ENCODE measurements at regions not wholly inside any gene's neighbourhood (a gene's known extent, or its start where the extent isn't known, plus 50 kb on each side); places are given as distances from the start of the nearest gene placed in this dataset.
"Not testable (repeated sequence)": the region's sequence is repeated elsewhere in the genome, so short reads cannot be mapped to it uniquely, and the experiment has no call there.

DNA sequence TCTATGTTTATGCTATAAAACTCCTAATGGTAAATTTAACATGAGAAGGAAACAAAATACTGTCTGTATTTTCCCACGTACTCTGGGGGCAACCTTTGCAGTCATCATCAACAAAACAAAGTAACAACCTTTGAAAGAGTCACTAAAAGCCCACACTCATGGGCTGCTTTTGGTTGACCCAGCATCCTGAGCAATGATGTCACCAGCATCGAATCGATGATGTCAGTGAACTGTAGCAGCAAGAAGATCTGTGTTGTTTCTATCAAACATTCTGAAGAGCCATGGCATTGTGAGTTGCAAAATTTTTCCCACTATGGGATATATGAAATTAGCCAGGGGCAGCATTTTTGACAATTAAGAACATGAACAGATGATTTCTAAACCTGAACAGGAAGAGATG is 300.1 kb downstream of the HIVEP2 start:
- no peak for TF ChIP-seq POLR2AphosphoS5 (IDR thresholded peaks at IDR 0.05; ENCODE audit: low read depth, low read length)
- TF ChIP-seq TAF1 (IDR thresholded peaks at IDR 0.05; ENCODE audit: borderline replicate concordance, low read depth, low read length) = no peak
- no peak for TF ChIP-seq POLR2A (IDR thresholded peaks at IDR 0.05; ENCODE audit: low read depth, low read length)
- DNase-seq (ENCODE audit: insufficient read length) = no peak
- FAIRE-seq = no peak

DNA sequence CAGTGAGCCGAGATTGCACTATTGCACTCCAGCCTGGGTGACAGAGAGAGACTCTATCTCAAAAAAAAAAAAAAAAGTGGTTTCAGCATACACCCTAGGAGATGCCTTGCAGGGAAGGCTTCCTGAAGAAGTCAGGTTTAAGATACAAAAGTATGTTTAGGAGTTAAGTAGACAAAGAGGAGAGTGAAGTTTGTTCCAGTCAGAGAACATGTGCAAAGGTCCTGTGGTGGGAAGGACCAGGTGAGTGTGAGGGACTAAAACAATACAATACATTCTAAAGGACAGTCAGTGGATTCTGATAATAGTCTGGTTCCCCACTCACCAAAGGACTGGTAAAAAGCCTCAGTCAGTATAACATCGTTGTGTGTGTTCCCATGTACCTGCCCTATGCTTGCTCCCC is 299.3 kb downstream of the HIVEP2 start:
- no peak for FAIRE-seq
- no peak for TF ChIP-seq POLR2A (IDR thresholded peaks at IDR 0.05; ENCODE audit: low read depth, low read length)
- no peak for TF ChIP-seq POLR2AphosphoS5 (IDR thresholded peaks at IDR 0.05; ENCODE audit: low read depth, low read length)
- TF ChIP-seq TAF1 (IDR thresholded peaks at IDR 0.05; ENCODE audit: borderline replicate concordance, low read depth, low read length) = no peak
- no peak for DNase-seq (ENCODE audit: insufficient read length)

DNA sequence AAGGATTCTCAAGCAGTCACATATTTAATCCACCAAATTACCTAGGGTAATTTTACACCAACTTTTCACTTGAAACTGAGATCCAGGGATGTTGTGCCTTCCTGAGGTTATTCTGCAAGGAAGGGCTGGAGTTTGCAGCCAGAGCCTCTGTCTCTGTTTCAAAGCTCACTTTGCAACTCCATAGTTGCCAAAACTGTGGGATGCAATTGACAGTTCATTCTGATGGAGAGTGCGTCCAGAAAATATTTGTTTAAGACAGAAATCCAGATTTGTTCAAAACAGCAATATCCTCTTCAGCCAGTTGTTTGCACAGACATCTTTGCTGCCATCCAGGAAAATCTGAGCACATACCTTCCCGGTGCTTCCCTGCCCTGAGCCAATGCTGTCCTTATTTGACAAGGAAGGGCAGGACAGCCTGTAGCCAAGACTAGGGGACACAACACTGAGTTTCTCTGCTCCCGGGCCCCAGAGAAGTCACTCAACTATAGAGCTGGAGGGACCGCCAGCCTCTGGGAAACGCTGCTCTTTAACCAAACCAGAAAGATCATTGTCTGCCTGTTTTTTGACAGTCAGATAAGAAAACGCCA is 297.4 kb downstream of the HIVEP2 start:
- DNase-seq (ENCODE audit: insufficient read length) = no peak
- no peak for FAIRE-seq
- no peak for TF ChIP-seq POLR2A (IDR thresholded peaks at IDR 0.05; ENCODE audit: low read depth, low read length)
- TF ChIP-seq TAF1 (IDR thresholded peaks at IDR 0.05; ENCODE audit: borderline replicate concordance, low read depth, low read length) = no peak
- no peak for TF ChIP-seq POLR2AphosphoS5 (IDR thresholded peaks at IDR 0.05; ENCODE audit: low read depth, low read length)

DNA sequence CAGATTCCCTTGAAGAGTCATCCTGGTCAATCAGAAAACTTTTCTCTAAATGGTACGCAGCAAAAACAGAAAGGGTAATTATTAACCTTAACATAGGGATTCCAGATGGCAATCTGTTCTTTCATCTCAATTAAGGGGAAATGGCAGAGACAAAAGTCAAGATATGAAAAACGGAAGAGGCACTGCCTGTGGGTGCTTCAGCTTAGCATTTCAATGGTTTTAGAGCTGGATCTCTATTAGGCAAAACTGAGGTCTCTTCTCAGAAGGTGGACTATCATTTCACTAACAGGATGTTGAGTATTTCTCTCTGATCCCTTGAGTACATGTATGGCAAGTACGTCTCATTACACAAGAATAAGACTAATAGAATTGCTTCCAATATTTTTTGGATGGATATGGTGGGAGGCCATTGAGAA is 296.9 kb downstream of the HIVEP2 start:
- no peak for TF ChIP-seq TAF1 (IDR thresholded peaks at IDR 0.05; ENCODE audit: borderline replicate concordance, low read depth, low read length)
- TF ChIP-seq POLR2A (IDR thresholded peaks at IDR 0.05; ENCODE audit: low read depth, low read length) = no peak
- no peak for TF ChIP-seq POLR2AphosphoS5 (IDR thresholded peaks at IDR 0.05; ENCODE audit: low read depth, low read length)
- no peak for FAIRE-seq
- no peak for DNase-seq (ENCODE audit: insufficient read length)

DNA sequence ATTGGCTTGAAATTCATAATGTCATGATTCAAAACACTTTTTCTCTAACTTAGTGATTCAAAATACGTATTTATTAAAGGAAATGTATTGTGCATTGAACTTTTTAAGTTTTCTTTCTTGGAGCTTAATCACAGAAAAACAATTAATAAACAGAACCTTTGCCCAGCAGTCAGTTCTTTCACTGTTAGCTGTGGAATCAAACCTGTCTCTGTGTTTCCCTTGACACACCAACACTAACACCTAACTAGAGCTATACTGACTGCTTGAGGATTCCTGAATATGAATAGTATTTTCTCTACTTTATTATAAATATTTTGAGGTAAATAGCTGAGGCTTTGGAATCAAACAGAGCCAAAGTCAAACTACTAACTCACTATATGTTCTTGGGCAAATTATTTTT is 296.4 kb downstream of the HIVEP2 start:
- FAIRE-seq = no peak
- TF ChIP-seq POLR2AphosphoS5 (IDR thresholded peaks at IDR 0.05; ENCODE audit: low read depth, low read length) = no peak
- TF ChIP-seq TAF1 (IDR thresholded peaks at IDR 0.05; ENCODE audit: borderline replicate concordance, low read depth, low read length) = no peak
- no peak for TF ChIP-seq POLR2A (IDR thresholded peaks at IDR 0.05; ENCODE audit: low read depth, low read length)
- DNase-seq (ENCODE audit: insufficient read length) = no peak

DNA sequence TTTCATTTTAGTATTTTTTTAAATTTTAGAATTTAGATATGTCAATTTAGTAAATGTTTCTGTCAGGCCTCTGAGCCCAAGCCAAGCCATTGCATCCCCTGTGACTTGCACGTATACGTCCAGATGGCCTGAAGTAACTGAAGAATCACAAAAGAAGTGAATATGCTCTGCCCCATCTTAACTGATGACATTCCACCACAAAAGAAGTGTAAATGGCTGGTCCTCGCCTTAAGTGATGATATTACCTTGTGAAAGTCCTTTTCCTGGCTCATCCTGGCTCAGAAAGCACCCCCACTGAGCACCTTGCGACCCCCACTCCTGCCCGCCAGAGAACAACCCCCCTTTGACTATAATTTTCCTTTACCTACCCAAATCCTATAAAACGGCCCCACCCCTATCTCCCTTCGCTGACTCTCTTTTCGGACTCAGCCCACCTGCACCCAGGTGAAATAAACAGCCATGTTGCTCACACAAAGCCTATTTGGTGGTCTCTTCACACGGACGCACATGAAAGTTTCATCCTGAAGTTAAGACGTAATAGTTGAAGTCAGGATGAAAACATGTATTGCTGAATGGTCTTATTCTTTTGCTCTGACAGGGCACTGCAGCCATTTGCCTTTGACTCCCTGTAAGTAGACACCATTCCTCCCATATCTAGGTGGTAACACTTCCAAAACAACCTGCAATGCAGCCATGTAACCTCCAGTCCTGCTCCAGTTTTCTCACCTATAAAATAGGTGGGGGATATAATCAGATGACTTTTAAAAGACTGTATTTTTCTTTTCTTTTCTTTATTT is 295.3 kb downstream of the HIVEP2 start:
- not testable (repeated sequence) for DNase-seq (ENCODE audit: insufficient read length); FAIRE-seq

DNA sequence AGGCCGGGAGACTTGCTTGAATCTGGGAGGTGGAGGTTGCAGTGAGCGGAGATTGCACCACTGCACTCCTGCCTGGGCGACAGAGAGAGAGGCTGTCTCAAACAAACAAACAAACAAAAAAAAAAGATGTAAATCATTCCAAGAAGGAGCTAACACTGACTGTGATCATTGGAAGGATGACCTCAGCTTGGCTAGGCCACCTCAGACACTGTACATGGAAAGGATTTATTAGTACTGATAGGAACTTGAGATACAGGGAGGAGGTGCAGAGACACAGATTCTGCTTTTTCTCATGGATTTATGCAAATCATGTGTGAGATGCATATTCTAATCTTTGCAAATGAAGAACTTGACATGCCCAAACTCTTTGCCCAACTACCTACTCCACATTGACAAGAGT is 293.6 kb downstream of the HIVEP2 start:
- DNase-seq (ENCODE audit: insufficient read length) = no peak
- no peak for FAIRE-seq
- TF ChIP-seq TAF1 (IDR thresholded peaks at IDR 0.05; ENCODE audit: borderline replicate concordance, low read depth, low read length) = no peak
- TF ChIP-seq POLR2AphosphoS5 (IDR thresholded peaks at IDR 0.05; ENCODE audit: low read depth, low read length) = no peak
- no peak for TF ChIP-seq POLR2A (IDR thresholded peaks at IDR 0.05; ENCODE audit: low read depth, low read length)

DNA sequence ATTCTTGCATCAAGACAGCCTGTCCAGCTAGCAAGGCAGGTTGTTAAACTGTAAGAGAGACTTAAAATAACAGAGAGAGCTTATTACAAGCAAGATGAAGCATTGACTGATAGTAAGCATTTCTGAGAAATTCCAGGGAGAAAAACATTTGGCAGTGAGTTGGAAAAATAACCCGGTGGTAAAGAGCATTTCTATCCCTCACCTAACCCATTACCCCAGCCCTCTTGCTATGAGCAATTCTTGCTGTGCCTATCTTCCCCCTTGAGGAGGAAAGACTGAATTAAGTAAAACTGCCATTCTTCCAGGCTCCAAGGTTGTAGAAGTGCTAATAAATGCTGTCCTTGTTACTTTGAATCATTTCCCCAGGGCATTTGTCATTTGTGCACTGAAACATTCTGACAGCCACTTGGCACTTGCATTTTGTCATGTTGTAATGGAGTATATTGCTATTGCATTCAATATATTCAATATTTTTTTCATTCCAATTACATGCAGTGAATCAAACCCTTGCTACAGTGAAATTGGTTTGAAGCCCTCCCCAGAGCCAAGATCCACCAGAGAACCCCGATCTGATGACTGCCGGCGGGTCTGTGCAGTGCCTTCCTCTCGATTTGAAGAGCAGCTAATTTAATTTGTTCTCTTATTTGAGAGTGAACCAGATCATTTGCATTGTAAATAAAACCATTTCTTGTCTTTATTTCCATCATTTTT is 291.1 kb downstream of the HIVEP2 start:
- DNase-seq (ENCODE audit: insufficient read length) = no peak
- no peak for FAIRE-seq
- TF ChIP-seq POLR2AphosphoS5 (IDR thresholded peaks at IDR 0.05; ENCODE audit: low read depth, low read length) (no peak), POLR2A (IDR thresholded peaks at IDR 0.05; ENCODE audit: low read depth, low read length) (no peak), TAF1 (IDR thresholded peaks at IDR 0.05; ENCODE audit: borderline replicate concordance, low read depth, low read length) (no peak)

DNA sequence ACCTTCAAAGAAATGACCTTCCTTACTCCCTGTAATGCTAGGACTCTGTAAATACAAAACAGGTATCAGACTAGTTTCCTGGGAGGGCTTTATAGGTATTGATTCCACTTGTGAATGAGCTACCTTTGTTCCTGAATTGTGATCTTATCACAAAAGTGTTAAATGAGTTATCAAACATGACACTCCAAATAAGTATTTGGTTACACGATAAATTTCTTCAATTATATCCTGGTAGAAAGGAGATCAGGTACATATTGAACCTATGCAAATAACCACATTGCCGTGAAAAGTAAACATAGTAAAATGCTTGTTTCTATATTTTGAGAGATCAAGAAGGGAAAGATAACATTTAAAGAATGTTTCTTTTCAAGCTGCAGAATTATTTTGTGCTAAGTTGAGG is 285.3 kb downstream of the HIVEP2 start:
- TF ChIP-seq POLR2A (IDR thresholded peaks at IDR 0.05; ENCODE audit: low read depth, low read length) (no peak), TAF1 (IDR thresholded peaks at IDR 0.05; ENCODE audit: borderline replicate concordance, low read depth, low read length) (no peak), POLR2AphosphoS5 (IDR thresholded peaks at IDR 0.05; ENCODE audit: low read depth, low read length) (no peak)
- DNase-seq (ENCODE audit: insufficient read length) (no peak), FAIRE-seq (no peak)

DNA sequence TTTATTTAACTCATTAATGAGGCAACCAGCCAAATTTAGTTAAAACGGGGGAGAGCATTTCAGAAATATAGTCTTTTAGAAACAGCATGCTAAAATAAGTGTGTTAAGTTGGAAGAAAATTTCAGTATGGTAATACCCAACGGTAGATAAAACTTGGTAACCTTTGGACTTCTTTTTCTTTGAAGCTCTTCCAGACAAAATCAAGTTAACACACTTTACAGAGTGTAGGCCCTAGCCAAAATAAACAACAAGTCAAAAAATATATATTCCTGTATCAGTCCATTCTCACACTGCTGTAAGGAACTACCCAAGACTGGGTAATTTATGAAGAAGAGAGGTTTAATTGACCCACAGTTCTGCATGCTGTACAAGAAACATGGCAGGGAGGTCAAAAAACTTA is 279.6 kb downstream of the HIVEP2 start:
- TF ChIP-seq POLR2AphosphoS5 (IDR thresholded peaks at IDR 0.05; ENCODE audit: low read depth, low read length) (no peak), POLR2A (IDR thresholded peaks at IDR 0.05; ENCODE audit: low read depth, low read length) (no peak), TAF1 (IDR thresholded peaks at IDR 0.05; ENCODE audit: borderline replicate concordance, low read depth, low read length) (no peak)
- no peak for FAIRE-seq

DNA sequence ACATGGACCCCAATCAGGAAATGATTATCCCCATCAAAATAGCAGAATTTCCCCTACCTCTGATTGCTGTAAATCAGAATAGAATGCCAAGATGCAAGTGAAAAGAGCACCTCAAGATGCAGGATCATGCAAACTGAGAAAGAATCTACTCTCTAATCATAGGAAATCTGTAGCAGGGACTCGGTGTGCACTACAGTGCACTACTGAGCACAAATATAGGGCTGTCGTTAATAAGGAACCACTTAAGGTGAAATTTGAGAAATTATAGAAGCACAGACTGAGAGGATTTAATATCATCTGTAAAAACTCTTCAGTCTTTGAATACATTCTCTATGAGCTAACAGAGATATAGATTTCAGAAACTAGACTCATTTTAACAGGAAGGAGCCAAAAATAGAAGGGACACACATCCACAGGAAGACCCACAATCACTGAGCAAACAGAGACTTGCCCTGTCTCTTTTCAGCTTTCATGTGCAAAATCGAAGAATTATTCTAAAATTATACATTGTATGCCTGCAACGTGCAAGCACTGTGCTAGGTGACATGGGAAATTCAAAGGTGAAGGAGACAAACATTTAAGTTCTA is 278.3 kb downstream of the HIVEP2 start:
- FAIRE-seq (no peak), DNase-seq (ENCODE audit: insufficient read length) (no peak)
- no peak for TF ChIP-seq POLR2AphosphoS5 (IDR thresholded peaks at IDR 0.05; ENCODE audit: low read depth, low read length)
- TF ChIP-seq POLR2A (IDR thresholded peaks at IDR 0.05; ENCODE audit: low read depth, low read length) = no peak
- no peak for TF ChIP-seq TAF1 (IDR thresholded peaks at IDR 0.05; ENCODE audit: borderline replicate concordance, low read depth, low read length)

More for the DNA sequence above, 279.6 kb downstream of the HIVEP2 start:
- DNase-seq (ENCODE audit: insufficient read length) = no peak
